HG02884 (cell line): ENCODE measurements at regions not wholly inside any gene's neighbourhood (a gene's known extent, or its start where the extent isn't known, plus 50 kb on each side); places are given as distances from the start of the nearest gene placed in this dataset.

ENCODE experiments used
- ATAC-seq: cut with Tn5 transposase; IDR thresholded peaks from one replicate; pipeline ENCODE4 v1.9.1; 2021; ENCODE audit warnings: mild to moderate bottlenecking, moderate library complexity; ENCODE audit not compliant: unreplicated experiment

DNA sequence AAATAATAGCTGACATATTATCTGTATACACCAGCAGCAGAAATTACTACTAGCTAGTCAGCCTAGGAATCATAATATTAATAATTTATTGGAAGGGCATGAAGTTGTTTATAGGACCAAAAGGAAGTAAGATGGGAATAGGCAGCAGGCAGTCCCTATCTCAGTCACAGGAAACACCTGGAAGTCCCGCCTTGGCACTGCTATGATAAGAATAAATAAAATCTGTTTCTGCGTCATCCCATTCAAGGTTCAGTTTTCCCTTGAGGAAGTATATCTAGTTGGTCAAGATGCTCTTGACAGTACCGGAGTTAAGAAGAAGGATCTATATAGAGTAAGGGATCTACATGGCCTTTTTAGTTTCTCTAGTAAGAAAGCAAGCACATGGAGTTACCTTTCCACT lies 830.8 kb downstream of the DIAPH3 start:
- ATAC-seq, result no peak

DNA sequence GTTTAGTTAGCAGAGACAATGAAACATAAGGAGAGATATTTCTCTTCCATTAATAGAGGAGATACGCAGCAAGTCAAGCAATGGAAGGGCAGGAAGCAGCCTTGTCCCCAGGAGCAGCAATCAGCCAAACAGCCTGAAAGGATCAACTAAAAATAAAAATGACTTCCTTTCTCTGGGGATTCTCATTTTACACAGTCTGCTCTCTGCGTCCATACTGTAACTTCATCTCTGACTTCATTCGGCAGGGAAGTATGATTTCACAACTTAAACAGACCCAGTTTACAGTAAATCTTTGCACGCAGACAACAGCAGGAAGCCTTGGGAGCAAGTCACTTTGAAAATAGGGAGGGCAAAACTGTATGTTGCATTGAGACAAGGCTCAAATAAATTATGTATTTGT lies 826.7 kb downstream of the DIAPH3 start:
- ATAC-seq, result no peak

DNA sequence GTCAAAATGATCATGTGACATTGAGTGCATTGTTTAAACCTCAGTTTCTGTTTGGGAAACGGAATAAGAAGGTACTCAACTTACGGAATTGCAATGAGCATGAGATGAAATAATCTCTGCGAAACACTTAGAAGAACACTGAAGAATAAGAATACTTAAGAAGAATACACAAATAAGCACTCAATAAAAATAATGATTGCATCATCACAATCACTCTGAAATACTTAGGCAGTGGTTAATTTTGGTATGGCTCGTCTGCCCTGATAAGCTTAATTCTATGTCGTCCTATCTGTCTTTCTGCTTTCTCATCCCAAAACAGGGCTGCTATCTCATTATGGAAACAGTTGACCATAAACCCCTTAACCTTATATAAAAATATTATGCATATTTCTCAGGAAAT lies 823.6 kb downstream of the DIAPH3 start:
- ATAC-seq, result no peak

DNA sequence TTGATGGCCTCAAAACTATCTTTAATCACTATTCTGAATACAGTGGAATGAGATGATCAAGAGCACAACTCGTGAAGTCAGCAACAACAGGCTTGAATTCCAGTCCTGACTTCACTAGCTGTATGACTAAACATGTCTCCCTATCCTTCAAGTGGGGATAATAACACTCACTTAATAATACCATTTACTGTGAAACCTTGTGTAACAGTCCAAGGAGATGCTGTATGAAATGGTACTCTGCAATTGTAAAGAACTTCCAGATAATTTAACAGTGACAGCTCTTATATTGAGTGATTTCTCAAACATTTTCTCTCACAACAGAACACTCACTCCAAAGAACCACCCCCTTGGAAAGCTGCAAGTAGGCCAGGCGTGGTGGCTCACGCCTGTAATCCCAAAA lies 823.1 kb downstream of the DIAPH3 start:
- ATAC-seq, result no peak

DNA sequence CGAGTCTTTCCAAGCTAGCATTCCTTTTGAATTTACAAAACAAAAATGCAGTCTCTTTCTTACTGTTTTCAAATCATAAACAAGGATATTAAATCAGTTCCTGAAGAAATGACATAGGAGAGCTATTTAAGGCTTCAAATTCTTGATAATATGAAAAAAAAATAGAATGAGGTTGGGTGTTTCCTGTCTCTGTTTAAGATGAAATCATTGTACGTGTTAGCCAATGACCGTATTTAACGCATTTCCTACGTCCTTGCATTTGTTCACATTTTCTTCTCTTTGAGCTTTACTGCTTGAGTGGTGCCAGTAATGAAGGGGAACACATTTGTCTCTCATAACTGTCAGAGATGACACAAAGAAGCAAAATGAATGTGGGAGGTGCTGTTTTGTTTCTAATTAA lies 821.3 kb downstream of the DIAPH3 start:
- ATAC-seq, result no peak

DNA sequence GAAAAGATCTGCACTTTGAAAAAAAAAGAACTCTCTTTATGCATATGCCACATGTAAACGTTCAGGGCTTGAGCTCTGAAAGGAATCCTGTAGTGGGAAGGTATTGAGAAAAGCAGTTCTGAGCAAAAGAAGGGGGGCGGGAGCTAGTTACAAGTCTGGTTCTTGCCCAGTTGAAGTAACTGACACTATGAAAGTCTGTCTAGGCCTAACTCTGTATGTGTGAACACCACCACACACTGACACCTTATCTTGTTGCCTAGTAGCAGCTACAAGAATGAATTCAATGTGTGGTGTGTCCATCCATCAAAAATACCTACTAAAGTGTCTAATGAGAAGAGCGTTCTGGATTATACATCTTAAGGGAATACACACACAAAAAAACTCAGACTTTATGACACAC lies 820.6 kb downstream of the DIAPH3 start:
- ATAC-seq, result no peak

DNA sequence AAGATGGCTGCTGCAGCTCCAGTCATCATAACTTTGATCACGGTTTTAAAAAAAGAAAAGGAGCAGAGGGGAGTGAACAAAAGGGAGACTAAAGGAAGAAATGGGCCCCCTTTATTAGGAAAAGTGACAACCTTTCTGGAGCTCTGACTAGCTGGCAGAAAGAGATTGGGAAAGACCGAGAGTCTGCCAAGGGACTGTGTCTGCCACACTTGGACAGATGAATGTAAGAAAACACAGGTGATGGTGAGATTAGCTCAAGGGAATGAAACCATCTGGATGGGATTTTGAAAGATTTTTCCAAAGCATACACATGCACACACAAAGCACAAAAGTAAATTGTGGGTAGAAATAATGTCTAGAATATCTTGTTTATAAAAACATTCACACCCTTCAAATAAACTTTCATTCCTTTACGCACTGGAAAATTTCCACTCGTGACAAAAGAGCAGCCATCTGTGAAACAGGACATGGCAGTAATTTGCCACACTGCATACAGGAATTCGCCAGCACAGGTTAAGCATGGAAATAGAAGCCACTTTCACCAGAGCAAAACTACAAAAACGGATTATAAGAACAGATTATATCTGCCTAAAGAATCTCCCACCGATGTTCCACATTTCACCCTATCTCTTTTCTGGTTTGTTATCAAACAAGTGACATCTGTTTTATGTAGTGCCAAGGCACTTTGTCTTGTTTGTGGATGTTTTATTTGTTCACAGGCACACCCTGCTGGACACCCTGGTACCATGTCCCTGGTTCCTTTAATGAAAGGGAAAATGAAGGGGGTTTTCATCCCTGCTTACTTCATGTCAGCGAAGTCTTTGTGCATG lies 819.5 kb downstream of the DIAPH3 start:
- ATAC-seq, result no peak

DNA sequence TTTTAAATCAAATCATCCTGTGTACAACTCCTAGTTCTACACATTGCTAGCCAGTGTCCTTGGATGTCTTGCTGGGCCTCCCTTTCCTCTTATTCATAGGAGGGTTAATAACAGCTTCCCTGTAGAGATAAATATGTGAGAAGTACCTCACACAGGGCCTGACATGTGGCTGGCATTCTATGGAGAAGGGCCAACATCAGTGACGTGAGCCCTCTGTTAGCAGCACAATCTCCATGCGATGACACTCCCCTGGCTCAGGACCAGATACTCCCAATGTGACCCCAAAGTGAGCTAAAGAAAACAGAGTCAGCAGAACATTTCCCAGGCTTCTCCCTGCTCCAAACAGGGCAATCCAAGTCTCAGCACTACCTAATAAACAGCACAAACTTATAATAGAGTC lies 818.4 kb downstream of the DIAPH3 start:
- no peak for ATAC-seq

DNA sequence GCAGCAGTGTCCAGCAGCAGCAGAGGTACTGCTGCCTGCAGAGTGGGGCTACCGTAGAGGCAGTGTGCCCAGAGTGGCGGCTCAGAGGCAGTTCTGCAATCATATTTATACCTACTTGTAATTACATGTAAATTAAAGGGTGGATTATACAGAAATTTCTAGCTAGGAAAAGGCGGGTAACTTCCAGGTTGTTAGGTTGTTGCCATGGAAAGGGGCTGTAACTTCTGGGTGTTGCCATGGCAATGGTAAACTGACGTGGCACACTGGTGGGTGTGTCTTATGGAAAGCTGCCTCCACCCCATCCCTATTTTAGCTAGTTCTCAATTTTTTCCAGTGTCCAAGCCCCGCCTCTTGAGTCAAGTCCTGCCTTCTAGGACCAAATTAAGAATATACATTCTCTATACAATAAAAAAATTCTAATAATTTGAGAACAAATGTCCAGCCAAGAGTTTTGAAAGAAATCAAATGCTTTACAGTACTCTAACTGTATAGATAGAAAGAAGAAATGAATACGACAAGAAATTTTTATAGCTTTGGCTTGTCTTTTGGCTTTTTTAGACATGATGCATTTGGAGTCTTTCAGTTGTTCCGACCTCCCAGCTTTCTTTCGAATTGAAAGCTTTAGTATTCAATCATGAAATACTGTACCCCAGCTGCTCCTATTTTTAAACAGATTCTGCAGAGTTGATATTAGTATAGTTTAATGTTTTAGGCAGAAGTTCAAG lies 816.6 kb downstream of the DIAPH3 start:
- no peak for ATAC-seq

DNA sequence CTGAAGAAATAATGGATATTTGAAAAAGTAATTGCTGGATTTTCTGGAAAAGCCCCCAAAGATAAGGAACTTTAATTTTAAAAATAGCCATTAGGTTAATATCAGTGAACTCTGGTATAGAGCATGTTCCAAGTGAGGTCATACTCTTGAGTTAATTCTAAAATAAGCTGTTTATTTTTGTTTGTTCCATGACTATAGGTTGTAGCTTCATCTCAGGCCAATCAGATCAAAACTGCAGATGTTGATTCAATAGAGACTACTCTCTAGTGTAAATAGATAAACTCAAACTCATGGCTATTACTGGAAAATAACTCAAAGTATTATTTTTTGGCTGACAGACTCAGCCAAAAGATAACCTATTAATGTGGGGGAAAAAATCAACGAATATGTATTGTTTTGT lies 815.1 kb downstream of the DIAPH3 start:
- no peak for ATAC-seq

DNA sequence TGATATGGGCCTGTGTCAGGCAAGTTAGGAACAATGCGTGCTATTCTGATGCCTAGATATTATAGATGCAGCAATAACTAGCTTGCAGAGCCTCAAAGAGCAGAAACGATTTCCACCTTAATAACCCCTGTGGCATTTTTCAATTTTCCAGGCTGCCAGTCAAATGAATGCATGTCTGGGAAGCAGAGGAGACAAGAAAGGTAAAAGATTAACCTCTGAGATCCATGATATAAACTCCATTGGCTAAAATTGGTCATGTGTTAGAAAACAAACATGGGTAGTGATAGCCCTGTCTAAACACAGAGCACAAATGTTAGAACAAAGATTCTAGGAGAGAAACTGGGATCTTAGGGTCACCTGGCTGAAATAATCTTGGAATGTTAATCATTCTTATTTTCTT lies 811.1 kb downstream of the DIAPH3 start:
- ATAC-seq, result no peak

DNA sequence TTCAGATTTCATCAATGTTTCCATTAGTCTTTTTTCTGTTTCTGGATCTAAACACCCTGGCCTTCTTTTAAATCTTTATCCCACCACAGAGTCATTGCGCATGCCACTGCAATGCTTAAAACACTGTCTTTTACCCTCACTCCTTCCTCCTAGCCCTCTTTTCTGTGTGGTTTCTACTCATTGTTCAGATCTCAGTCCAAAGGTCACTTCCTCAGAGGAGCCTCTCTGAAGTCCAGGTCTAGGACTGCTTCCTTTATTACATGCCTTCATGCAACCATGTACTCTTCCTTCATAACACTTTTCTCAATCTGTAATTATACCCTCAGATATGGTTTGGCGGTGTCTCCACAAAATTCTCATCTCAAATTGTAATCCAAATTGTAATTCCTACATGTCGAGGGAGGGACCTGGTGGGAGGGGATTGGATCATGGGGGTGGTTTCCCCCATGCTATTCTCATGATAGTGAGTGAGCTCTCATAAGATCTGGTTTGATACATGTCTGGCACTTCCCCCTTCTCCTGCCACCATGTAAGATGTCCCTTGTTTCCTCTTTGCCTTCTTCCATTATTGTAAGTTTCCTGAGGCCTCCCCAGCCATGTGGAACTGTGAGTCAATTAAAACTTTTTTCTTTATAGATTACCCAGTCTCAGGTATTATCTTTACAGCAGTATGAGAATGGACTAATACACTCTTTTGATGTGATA lies 808.9 kb downstream of the DIAPH3 start:
- ATAC-seq, result no peak

DNA sequence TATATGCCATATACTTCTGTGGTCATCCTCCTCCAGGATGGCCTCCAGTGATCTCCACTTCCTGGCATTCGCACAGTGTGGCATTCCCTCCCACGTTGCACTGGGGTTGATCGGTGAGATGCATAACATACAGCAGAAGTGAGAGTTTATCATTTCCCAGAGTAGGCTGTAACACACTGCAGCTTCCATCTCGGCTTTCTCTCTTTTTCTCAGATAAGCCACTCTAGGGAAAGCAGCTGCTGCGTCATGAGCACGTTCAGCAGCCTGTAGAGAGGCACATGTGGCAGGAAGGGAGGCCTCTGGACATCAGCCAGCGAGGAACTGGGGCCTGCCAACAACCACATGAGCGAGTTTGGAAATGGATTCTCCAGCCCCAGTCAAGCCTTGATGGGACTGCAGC lies 807.1 kb downstream of the DIAPH3 start:
- no peak for ATAC-seq

DNA sequence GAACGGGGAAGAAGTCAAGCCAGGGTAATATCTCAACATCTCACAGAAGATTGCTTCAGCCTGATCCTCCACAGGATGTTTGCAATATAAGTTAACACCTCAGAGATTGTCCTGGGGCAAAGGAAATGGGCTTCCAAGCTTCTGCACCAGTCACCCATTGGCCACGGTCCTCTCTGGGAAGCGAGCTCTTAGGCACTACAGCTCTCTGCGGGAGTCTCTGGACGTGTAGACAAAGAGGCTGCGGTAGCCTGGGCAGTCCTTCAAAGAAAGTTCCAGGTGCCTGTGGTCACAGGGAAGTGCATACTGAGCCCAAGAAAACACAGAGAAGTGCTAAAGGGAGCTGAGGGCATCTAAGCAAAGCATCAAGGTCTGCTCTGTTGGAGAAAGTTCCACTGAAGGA lies 805.7 kb downstream of the DIAPH3 start:
- no peak for ATAC-seq

DNA sequence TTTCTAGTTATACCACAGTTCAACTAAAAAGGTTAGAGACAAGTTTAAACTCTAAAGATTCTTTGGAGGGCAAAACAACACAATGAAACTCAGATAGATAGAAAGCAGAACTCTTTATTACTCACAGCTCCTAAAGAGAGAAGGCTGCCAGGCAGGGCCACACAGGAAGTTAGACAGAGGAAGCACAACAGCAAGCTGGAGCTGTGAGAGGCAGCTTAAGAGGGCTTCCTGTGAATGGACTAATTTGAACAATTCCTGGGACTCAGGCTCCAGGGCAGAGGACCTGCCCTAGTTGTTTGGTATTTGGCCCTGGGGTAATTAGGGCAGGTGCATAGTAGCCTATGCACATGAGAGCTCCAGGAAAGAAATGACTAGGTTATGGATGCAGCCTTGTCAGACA lies 803.6 kb downstream of the DIAPH3 start:
- peak; percentile 61 for ATAC-seq

DNA sequence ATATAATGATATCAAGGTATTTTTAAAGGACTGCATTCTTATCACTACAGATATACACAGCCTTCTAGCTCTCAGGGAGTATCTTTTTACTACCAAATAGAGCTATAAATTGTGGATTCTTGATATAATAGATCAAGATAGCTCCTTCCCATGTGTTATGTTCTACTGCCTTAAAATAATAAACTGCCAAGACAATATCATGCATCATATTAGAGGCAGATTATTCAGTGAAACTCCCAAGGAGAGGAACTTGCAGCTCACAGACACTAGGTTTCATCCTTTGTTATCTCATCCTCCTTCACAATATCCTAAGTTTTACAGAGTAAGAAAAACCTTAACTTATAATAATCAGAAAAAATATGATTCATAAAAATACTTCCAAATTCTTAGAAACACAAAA lies 802.8 kb downstream of the DIAPH3 start:
- no peak for ATAC-seq

DNA sequence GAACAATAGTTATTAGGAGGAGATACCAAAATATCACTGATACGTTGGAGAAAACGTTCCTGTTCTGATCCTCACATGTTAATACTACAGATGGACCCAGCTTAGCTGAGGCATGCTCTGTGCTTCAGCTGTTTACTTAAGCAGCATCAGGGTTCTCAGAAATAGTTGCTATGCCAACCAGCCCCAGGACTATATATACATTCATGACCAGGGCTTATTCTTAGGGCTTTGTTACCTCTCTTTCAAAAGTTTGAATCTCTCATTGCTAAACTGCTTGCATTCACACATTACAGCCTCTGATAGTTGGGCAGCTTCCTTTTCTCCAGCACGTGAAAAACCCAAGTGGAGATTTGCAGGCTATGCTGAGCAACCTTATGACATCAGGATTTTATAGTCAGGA lies 800.4 kb downstream of the DIAPH3 start:
- no peak for ATAC-seq

DNA sequence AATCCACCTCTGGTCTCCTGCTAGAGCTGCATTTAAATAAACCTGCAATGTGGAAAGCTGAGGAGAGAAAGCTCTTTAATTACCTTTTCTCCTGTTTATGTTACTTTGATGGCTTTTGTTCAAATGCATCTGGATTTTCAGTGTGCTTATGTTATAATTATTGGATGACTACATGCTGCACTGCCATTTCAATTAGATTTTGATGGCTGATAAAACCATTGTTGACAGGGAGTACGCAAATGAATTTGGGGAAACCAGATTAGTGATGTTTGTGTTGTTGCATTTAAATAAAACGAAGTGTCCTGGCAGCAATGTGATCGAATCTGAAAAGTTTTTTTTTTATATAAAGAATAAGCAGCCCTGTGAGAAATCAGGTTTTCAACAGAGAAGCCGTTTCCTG lies 799.8 kb downstream of the DIAPH3 start:
- ATAC-seq, result no peak

DNA sequence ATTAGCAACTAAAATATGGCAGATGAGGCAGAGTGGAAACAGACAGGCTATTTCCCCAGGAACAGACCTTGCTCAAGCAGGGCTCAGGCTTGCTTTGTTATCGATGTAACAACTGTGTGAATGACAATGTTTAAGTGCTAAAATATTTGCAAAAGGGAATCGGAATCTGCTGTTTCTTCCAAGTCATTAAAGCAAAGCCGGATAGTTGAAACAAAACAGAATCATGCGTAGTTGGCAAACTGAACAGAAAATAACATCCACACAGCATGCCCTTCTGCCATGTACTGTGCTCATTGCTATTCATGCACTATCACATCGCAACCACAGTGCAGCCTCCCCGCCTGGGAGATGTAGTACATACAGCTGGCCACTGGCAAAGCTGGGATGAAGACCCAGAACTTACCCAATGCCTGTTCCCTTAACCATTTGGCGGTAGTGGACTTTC lies 799.1 kb downstream of the DIAPH3 start:
- no peak for ATAC-seq

DNA sequence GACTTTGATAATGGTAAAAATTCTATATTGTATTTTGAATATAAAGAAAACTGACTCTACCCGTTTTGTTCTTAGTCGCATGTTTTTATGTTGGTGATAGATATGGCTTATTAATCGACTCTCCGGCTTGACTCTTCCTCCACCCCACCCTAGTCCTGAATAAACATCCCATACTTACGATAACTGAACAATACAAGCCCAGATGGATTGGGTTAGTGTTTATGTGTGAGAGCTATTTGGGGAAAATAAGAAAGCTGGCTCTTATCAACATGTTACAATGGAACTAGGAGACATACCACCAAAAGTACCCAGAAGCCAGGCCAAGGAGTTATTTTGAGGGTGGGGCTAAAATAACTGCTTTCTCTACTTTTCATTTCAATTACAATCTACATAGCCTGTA lies 796.3 kb downstream of the DIAPH3 start:
- ATAC-seq, result no peak

DNA sequence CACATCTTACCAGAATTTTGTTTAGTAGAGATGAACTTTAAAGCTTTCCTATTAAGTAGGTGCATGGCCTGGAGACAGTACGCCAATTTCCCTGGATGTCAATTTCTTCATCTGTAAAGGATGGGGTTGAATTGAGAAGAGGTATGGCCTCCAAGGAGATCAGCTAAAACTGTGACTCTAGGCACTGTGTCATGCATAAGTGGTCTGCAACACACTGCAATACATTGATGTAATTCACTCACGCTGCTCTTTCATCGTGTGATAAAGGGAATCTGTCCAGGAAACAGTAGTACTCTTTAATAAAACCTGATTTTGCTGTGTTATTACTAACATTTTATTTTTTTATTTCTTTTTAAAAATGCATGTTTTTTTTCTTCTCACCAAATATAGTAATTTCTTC lies 795.8 kb downstream of the DIAPH3 start:
- ATAC-seq, result no peak

DNA sequence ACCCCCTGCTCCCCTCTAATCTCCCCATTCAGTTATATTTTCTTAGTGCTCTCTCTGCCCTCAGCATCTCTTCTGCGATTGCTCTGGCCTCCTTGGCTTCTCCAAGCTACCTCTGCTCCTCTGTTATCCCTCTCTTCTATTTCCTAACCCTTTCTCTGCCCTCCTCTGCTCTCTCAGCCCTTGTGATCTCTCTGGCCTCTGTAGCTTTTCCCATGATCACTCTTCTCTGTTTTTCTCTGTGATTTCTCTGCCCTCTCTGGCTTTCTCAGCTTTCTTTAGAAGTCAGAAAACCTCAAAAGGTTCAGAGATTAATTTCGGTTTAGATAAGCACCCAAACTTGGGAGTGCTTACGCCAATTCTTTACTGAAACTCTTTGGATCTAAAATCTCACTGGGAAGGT lies 795.0 kb downstream of the DIAPH3 start:
- ATAC-seq, result no peak
